HepG2 (cell line): ENCODE measurements at regions not wholly inside any gene's neighbourhood (a gene's known extent, or its start where the extent isn't known, plus 50 kb on each side); places are given as distances from the start of the nearest gene placed in this dataset.

ENCODE experiments used
- ATAC-seq: fragments of 200-7000 bp; cut with Tn5 transposase; 3 replicates; pipeline ENCODE4 v1.9.1; 2020; ENCODE audit warnings: mild to moderate bottlenecking, moderate library complexity
- BruUV-seq: library from RNA; stranded (reverse); fragments of 400-500 nt; replicated peaks from 2 replicates; lab custom pipeline; 2021; lab: Mats Ljungman, UMichigan
- CTCF ChIA-PET: fragments of 300-600 bp; formaldehyde crosslinking; extraction: SDS; loops from one replicate; lab custom pipeline; 2021; ENCODE audit warnings: low total read pairs, inconsistent platforms, low intra/inter-chr PET ratio; lab: Yijun Ruan, JAX
- POLR2A ChIA-PET: fragments of 350-600 bp; sonication (Branson Sonifier 250); formaldehyde crosslinking; loops from one replicate; lab custom pipeline; 2020; ENCODE audit warnings: antibody characterized with exemption, inconsistent platforms; lab: Yijun Ruan, JAX
- DNase-seq: peaks from one replicate; pipeline ENCODE4 v3.0.0-alpha.2; 2015; ENCODE audit warnings: low spot score
- FAIRE-seq: peaks from 3 replicates; lab custom pipeline; 2011; peaks lifted over from hg19 to GRCh38; lab: Jason Lieb, UNC
- H2AFZ ChIP-seq: one replicate; pipeline ENCODE4 v1.6.1; 2011; ENCODE audit warnings: low read length, inconsistent platforms
- H3K27ac ChIP-seq: fragments of 300-600 bp; 3 replicates; pipeline ENCODE4 v1.8.0; 2011; ENCODE audit warnings: mixed run types, mild to moderate bottlenecking, mixed read lengths, low read length, inconsistent platforms; ENCODE audit not compliant: insufficient read depth; ENCODE audit errors: extremely low read length
- H3K27me3 ChIP-seq, 2 experiments: fragments of 200-600 bp in 1 of 2; 2 replicates in 1 of 2; 3 replicates in 1 of 2; pipeline versions ENCODE4 v1.6.0 to v1.8.0; 2011; ENCODE audit warnings: low read length in 2 of 2, mild to moderate bottlenecking in 2 of 2, moderate library complexity in 2 of 2, inconsistent platforms in 1 of 2; ENCODE audit not compliant: insufficient read depth in 2 of 2, control insufficient read depth in 1 of 2
- H3K36me3 ChIP-seq, 2 experiments: fragments of 200-600 bp in 1 of 2; replicated peaks in 1 of 2; 2 replicates in 1 of 2; 3 replicates in 1 of 2; pipeline versions ENCODE4 v1.5.1 to v1.8.0; 2011; ENCODE audit warnings: low read length in 2 of 2, inconsistent platforms in 1 of 2; ENCODE audit not compliant: insufficient read depth in 2 of 2, control insufficient read depth in 1 of 2
- H3K4me1 ChIP-seq: 2 replicates; pipeline ENCODE4 v1.5.1; 2012; ENCODE audit warnings: low read length, inconsistent platforms; ENCODE audit not compliant: insufficient read depth
- H3K4me2 ChIP-seq: 2 replicates; pipeline ENCODE4 v1.6.0; 2011; ENCODE audit warnings: low read depth, low read length, inconsistent platforms
- H3K4me3 ChIP-seq, 3 experiments: fragments of 200-600 bp in 1 of 3; sonication (generic), shearing (Covaris generic) in 1 of 3; replicated peaks in 1 of 3; 2 replicates each; pipeline ENCODE4 v1.5.1; 2011 to 2016; ENCODE audit warnings: low read length in 3 of 3, inconsistent platforms in 2 of 3, low read depth in 2 of 3, mild to moderate bottlenecking in 2 of 3, control low read depth in 1 of 3, mixed read lengths in 1 of 3; ENCODE audit not compliant: insufficient read depth in 1 of 3
- H3K79me2 ChIP-seq: one replicate; pipeline ENCODE4 v1.6.1; 2011; ENCODE audit warnings: low read length, inconsistent platforms; ENCODE audit not compliant: insufficient read depth
- H3K9ac ChIP-seq: 2 replicates; pipeline ENCODE4 v1.6.0; 2011; ENCODE audit warnings: mild to moderate bottlenecking, low read depth, low read length, inconsistent platforms; ENCODE audit not compliant: insufficient read depth
- H3K9me3 ChIP-seq: 2 replicates; pipeline ENCODE4 v1.5.1; 2012; ENCODE audit warnings: mild to moderate bottlenecking, low read length
- H4K20me1 ChIP-seq: 2 replicates; pipeline ENCODE4 v1.6.0; 2011; ENCODE audit warnings: inconsistent platforms, mild to moderate bottlenecking, low read length, moderate library complexity; ENCODE audit not compliant: insufficient read depth
- ATF7-NPFF ChIP-seq: sonication (generic); formaldehyde crosslinking; IDR thresholded peaks from 2 replicates; pipeline ENCODE4 v1.8.1; 2023; ENCODE audit warnings: mild to moderate bottlenecking, low read depth, missing genetic modification reagents, moderate library complexity
- EEA1 ChIP-seq: sonication (generic); formaldehyde crosslinking; IDR thresholded peaks from 2 replicates; pipeline ENCODE4 v1.5.1; 2020; ENCODE audit warnings: mild to moderate bottlenecking, missing genetic modification reagents, borderline replicate concordance
- FLYWCH1 ChIP-seq: sonication (generic); formaldehyde crosslinking; IDR thresholded peaks from 2 replicates; pipeline ENCODE4 v1.8.1; 2023; ENCODE audit warnings: mild to moderate bottlenecking, missing genetic modification reagents
- HHEX ChIP-seq: IDR thresholded peaks from 2 replicates; pipeline ENCODE4 v1.6.1; 2016; ENCODE audit warnings: control low read depth
- JUN ChIP-seq: sonication (generic); formaldehyde crosslinking; IDR thresholded peaks from 2 replicates; pipeline ENCODE4 v1.4.0; 2020; ENCODE audit warnings: mild to moderate bottlenecking, missing genetic modification reagents
- MYPOP ChIP-seq: sonication (generic); formaldehyde crosslinking; IDR thresholded peaks from 2 replicates; pipeline ENCODE4 v1.8.1; 2023; ENCODE audit warnings: mild to moderate bottlenecking, moderate library complexity, missing genetic modification reagents
- PCBP1 ChIP-seq: fragments of 200-400 bp; formaldehyde crosslinking; IDR thresholded peaks from 2 replicates; pipeline ENCODE4 v1.6.1; 2017; ENCODE audit warnings: mild to moderate bottlenecking, low read depth, low read length, borderline replicate concordance
- RBM22 ChIP-seq: fragments of 200-400 bp; formaldehyde crosslinking; optimal IDR thresholded peaks from 2 replicates; pipeline ENCODE3; 2017; ENCODE audit warnings: mild to moderate bottlenecking, low read length, moderate library complexity
- ZNF589 ChIP-seq: sonication (generic); formaldehyde crosslinking; conservative IDR thresholded peaks from 2 replicates; pipeline ENCODE4 v1.8.0; 2022; ENCODE audit warnings: mild to moderate bottlenecking, moderate library complexity, missing genetic modification reagents
- WGBS: methylation state at CpG from one replicate; pipeline ENCODE4 v1.1.6; 2017; ENCODE audit warnings: low lambda C conversion rate; 5-methylcytosine and 5-hydroxymethylcytosine counted together
- in situ Hi-C: cut with HindIII; loops from 2 replicates; pipeline ENCODE4 v1.10.0; 2017; ENCODE audit warnings: low pct_unique_long_range_greater_than_20kb; ENCODE audit not compliant: extremely low pct_ligation_motif_present
- intact Hi-C: fragments of 100-400 bp; cut with micrococcal nuclease; formaldehyde crosslinking; loops from one replicate; pipeline ENCODE4 v1.10.0; 2022; ENCODE audit not compliant: unreplicated experiment
- TF ChIP-seq, protein P1 (sequence below): sonication (generic); formaldehyde crosslinking; IDR thresholded peaks from 2 replicates; pipeline ENCODE4 v1.5.1; 2020; ENCODE audit warnings: missing genetic modification reagents, mild to moderate bottlenecking, borderline replicate concordance
- TF ChIP-seq, protein P2 (sequence below): sonication (generic); formaldehyde crosslinking; IDR thresholded peaks from 2 replicates; pipeline ENCODE4 v1.4.0; 2020; ENCODE audit warnings: mild to moderate bottlenecking, missing genetic modification reagents

DNA sequence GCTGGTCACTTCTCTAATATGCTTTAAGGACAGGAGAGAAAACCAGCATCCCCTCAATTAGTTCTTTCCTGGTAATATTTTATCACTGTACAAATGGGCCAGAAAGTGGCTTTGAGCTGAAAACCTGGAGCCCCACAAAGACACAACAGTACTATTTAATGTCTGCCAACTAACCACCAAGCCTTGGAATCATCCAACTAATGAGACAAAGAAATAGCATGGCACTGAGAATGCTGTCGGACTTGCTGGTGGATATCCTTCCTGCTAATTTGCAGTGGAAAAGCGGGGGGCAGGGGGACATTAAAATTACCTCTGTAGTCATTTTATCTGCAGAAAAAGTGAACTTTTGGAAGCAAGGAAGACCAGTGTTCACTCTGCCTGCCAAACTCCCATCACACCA is 288.5 kb downstream of the KBTBD8 start:
- POLR2A ChIA-PET: no interaction called here
- Histone ChIP-seq H3K9ac (no peak overlapping the region), H3K4me1 (peaks cover 19% of the 10 kb centered on the region), H4K20me1 (no peaks in the 10 kb centered on the region), H3K9me3 (no peaks in the 10 kb centered on the region), H2AFZ (no peak overlapping the region), H3K36me3 (no peaks in the 10 kb centered on the region), H3K4me2 (no peak overlapping the region), H3K4me3 (no peak overlapping the region), H3K27ac (no peak overlapping the region), H3K27me3 (no peaks in the 10 kb centered on the region), H3K79me2 (no peaks in the 10 kb centered on the region)
- 93% methylated on average over 2 of the region's 2 CpGs for WGBS
- ATAC-seq: no peak
- intact Hi-C loops (no loop called here), in situ Hi-C loops (no loop called here)
- TF ChIP-seq, protein P1, sequence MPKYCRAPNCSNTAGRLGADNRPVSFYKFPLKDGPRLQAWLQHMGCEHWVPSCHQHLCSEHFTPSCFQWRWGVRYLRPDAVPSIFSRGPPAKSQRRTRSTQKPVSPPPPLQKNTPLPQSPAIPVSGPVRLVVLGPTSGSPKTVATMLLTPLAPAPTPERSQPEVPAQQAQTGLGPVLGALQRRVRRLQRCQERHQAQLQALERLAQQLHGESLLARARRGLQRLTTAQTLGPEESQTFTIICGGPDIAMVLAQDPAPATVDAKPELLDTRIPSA (CRISPR knock-in tag): no peak
- TF ChIP-seq MYPOP (CRISPR knock-in tag): no peak
- no peak for FAIRE-seq
- no peak for DNase-seq
- BruUV-seq: no TSS peak
- CTCF ChIA-PET: no interaction called here

DNA sequence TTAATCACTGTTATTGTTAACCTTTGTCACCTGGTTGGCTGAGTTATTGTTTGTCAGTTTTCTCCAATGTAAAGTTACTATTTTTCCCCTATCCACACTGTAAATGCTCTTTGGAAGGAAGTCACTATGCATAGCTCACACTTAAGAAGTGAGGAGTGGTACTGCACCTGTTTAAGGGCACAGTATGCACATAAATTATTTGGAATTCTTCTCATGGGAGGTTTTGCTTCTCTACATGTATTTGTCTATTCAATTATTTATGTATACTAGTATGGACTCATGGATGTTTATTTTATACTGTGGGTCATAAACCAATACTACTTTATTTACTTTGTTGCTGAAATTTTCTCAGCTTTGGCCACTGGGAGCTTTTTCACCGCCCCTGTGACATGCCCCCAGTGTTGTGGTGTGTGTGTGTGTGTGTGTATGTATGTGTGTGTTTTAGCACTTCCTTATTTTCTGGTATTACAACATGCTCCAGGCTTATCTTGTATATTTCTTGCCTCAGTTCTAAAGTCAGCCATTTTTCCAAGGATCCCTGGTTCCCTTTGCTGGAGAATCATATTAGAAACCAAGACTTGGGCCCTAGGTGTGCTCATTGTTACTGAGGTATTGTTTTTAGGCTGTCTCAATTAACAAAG is 290.5 kb downstream of the KBTBD8 start:
- Histone ChIP-seq H3K4me2 (no peak overlapping the region), H3K4me3 (no peak overlapping the region), H4K20me1 (no peaks in the 10 kb centered on the region), H3K9me3 (no peaks in the 10 kb centered on the region)
- DNase-seq: no peak
- WGBS: 90% methylated on average over 1 of the region's 1 CpG
- TF ChIP-seq HHEX (CRISPR knock-in tag) (no peak), EEA1 (CRISPR knock-in tag) (no peak), PCBP1 (no peak), FLYWCH1 (CRISPR knock-in tag) (no peak), RBM22 (no peak), ATF7-NPFF (CRISPR knock-in tag) (no peak), JUN (CRISPR knock-in tag) (no peak), ZNF589 (CRISPR knock-in tag) (no peak)
- TF ChIP-seq, protein P2, sequence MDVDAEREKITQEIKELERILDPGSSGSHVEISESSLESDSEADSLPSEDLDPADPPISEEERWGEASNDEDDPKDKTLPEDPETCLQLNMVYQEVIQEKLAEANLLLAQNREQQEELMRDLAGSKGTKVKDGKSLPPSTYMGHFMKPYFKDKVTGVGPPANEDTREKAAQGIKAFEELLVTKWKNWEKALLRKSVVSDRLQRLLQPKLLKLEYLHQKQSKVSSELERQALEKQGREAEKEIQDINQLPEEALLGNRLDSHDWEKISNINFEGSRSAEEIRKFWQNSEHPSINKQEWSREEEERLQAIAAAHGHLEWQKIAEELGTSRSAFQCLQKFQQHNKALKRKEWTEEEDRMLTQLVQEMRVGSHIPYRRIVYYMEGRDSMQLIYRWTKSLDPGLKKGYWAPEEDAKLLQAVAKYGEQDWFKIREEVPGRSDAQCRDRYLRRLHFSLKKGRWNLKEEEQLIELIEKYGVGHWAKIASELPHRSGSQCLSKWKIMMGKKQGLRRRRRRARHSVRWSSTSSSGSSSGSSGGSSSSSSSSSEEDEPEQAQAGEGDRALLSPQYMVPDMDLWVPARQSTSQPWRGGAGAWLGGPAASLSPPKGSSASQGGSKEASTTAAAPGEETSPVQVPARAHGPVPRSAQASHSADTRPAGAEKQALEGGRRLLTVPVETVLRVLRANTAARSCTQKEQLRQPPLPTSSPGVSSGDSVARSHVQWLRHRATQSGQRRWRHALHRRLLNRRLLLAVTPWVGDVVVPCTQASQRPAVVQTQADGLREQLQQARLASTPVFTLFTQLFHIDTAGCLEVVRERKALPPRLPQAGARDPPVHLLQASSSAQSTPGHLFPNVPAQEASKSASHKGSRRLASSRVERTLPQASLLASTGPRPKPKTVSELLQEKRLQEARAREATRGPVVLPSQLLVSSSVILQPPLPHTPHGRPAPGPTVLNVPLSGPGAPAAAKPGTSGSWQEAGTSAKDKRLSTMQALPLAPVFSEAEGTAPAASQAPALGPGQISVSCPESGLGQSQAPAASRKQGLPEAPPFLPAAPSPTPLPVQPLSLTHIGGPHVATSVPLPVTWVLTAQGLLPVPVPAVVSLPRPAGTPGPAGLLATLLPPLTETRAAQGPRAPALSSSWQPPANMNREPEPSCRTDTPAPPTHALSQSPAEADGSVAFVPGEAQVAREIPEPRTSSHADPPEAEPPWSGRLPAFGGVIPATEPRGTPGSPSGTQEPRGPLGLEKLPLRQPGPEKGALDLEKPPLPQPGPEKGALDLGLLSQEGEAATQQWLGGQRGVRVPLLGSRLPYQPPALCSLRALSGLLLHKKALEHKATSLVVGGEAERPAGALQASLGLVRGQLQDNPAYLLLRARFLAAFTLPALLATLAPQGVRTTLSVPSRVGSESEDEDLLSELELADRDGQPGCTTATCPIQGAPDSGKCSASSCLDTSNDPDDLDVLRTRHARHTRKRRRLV (CRISPR knock-in tag): no peak
- TF ChIP-seq, all 625 proteins: peak for 0
- H3K27ac ChIP-seq: no peak overlapping the region
- no peak for FAIRE-seq
- in situ Hi-C loops: no loop called here
- peaks cover 39% of the 10 kb centered on the region for H3K4me1 ChIP-seq
- ChIA-PET CTCF (no interaction called here), POLR2A (no interaction called here)
- H3K9ac ChIP-seq: no peak overlapping the region
- H3K27me3 ChIP-seq: no peaks in the 10 kb centered on the region
- BruUV-seq: no TSS peak
- H3K79me2 ChIP-seq: no peaks in the 10 kb centered on the region
- H3K36me3 ChIP-seq: no peaks in the 10 kb centered on the region
- intact Hi-C loops: no loop called here
- H2AFZ ChIP-seq: no peak overlapping the region
- no peak for ATAC-seq
